ENCODE measurements at regions not wholly inside any gene's neighbourhood (a gene's known extent, or its start where the extent isn't known, plus 50 kb on each side); places are given as distances from the start of the nearest gene placed in this dataset.

- ChIA-PET POLR2A (no interaction called here), CTCF (no interaction called here)
- Histone ChIP-seq H3K36me3 (ENCODE audit: control insufficient read depth, insufficient read depth, low read length) (no peaks in the 10 kb centered on the region), H3K4me1 (ENCODE audit: control insufficient read depth, insufficient read depth, low read length) (no peaks in the 10 kb centered on the region), H3K27ac (ENCODE audit: low read length) (no peak overlapping the region), H3K9me3 (ENCODE audit: control insufficient read depth, insufficient read depth, low read depth, low read length) (no peaks in the 10 kb centered on the region), H3K4me3 (ENCODE audit: low read depth in 2 of 2, low read length in 2 of 2) (no peak overlapping the region), H3K27me3 (ENCODE audit: control insufficient read depth, insufficient read depth, low read length) (peaks cover 7% of the 10 kb centered on the region)
- TF ChIP-seq POLR2AphosphoS5 (IDR thresholded peaks at IDR 0.05; ENCODE audit: low read depth, low read length) (no peak), SIN3A (IDR thresholded peaks at IDR 0.05; ENCODE audit: borderline replicate concordance, insufficient read depth, low read depth, low read length) (no peak), CTCF (IDR thresholded peaks at IDR 0.05) (no peak), TCF7L2 (IDR thresholded peaks at IDR 0.05; ENCODE audit: low read depth, low read length) (no peak), REST (IDR thresholded peaks at IDR 0.05; ENCODE audit: insufficient read depth in 1 of 2, low read depth in 2 of 2, low read length in 1 of 2) (no peak)
- intact Hi-C loops (cut with micrococcal nuclease; ENCODE audit: unreplicated experiment) (no loop called here), in situ Hi-C loops (cut with HindIII; ENCODE audit: low pct_unique_long_range_greater_than_20kb, low sequenced_read_pairs) (no loop called here)
- BruUV-seq (replicated peaks), result no TSS peak
- ATAC-seq (no peak), DNase-seq (ENCODE audit: low read depth, low spot score) (no peak)
Observed at GRCh38 chr4:27085396-27085795, 224.8 kb downstream of the STIM2 start.

- CTCF ChIA-PET, result no interaction called here
- intact Hi-C loops (cut with micrococcal nuclease; ENCODE audit: unreplicated experiment), result no loop called here
- H3K27ac ChIP-seq (ENCODE audit: low read length), result no peak overlapping the region
- ATAC-seq (no peak), DNase-seq (ENCODE audit: low read depth, low spot score) (no peak)
- POLR2A ChIA-PET, result no interaction called here
- BruUV-seq (replicated peaks), result no TSS peak
- no peak overlapping the region for H3K4me3 ChIP-seq (ENCODE audit: low read depth in 2 of 2, low read length in 2 of 2)
- in situ Hi-C loops (cut with HindIII; ENCODE audit: low pct_unique_long_range_greater_than_20kb, low sequenced_read_pairs), result no loop called here
- no peaks in the 10 kb centered on the region for H3K36me3 ChIP-seq (ENCODE audit: control insufficient read depth, insufficient read depth, low read length)
- TF ChIP-seq TCF7L2 (IDR thresholded peaks at IDR 0.05; ENCODE audit: low read depth, low read length) (no peak), REST (IDR thresholded peaks at IDR 0.05; ENCODE audit: insufficient read depth in 1 of 2, low read depth in 2 of 2, low read length in 1 of 2) (no peak), SIN3A (IDR thresholded peaks at IDR 0.05; ENCODE audit: borderline replicate concordance, insufficient read depth, low read depth, low read length) (no peak), CTCF (IDR thresholded peaks at IDR 0.05) (no peak), POLR2AphosphoS5 (IDR thresholded peaks at IDR 0.05; ENCODE audit: low read depth, low read length) (no peak)
- peaks cover 7% of the 10 kb centered on the region for H3K27me3 ChIP-seq (ENCODE audit: control insufficient read depth, insufficient read depth, low read length)
- H3K9me3 ChIP-seq (ENCODE audit: control insufficient read depth, insufficient read depth, low read depth, low read length), result no peaks in the 10 kb centered on the region
- no peaks in the 10 kb centered on the region for H3K4me1 ChIP-seq (ENCODE audit: control insufficient read depth, insufficient read depth, low read length)
Observed at GRCh38 chr4:27087306-27088045, 226.8 kb downstream of the STIM2 start.

Data from Panc1 (cell line).